IMR-90 (cell line): ENCODE measurements at regions not wholly inside any gene's neighbourhood (a gene's known extent, or its start where the extent isn't known, plus 50 kb on each side); places are given as distances from the start of the nearest gene placed in this dataset.

Experiments
- BHLHE40 ChIP-seq: fragments of 150-350 bp; IDR thresholded peaks from 2 replicates; pipeline ENCODE4 v1.6.1; 2016; ENCODE audit warnings: mild to moderate bottlenecking, low read depth, low read length
- CEBPB ChIP-seq: IDR thresholded peaks from 2 replicates; pipeline ENCODE4 v1.6.1; 2012; ENCODE audit warnings: low read depth, low read length, improper control_type of control experiment
- FOS ChIP-seq: fragments of 150-350 bp; IDR thresholded peaks from 2 replicates; pipeline ENCODE4 v1.6.1; 2016; ENCODE audit warnings: low read depth, low read length
- MAFK ChIP-seq: IDR thresholded peaks from 2 replicates; pipeline ENCODE4 v1.6.1; 2012; ENCODE audit warnings: low read depth, low read length, improper control_type of control experiment
- MAZ ChIP-seq: IDR thresholded peaks from 2 replicates; pipeline ENCODE4 v1.6.1; 2012; ENCODE audit warnings: low read depth, mild to moderate bottlenecking, low read length, improper control_type of control experiment, moderate library complexity, borderline replicate concordance
- POLR2A ChIP-seq: IDR thresholded peaks from 2 replicates; pipeline ENCODE4 v1.6.1; 2012; ENCODE audit warnings: mild to moderate bottlenecking, low read depth, low read length
- RFX5 ChIP-seq: IDR thresholded peaks from 2 replicates; pipeline ENCODE4 v1.8.0; 2012; ENCODE audit warnings: low read depth, mild to moderate bottlenecking, low read length, moderate library complexity
- SMC3 ChIP-seq: fragments of 150-350 bp; IDR thresholded peaks from 2 replicates; pipeline ENCODE4 v1.6.1; 2016; ENCODE audit warnings: low read depth, mild to moderate bottlenecking, antibody characterized with exemption, low read length, moderate library complexity
- TF ChIP-seq, protein P1 (sequence below): conservative IDR thresholded peaks from 2 replicates; pipeline ENCODE4 v1.5.1; 2012; ENCODE audit warnings: mild to moderate bottlenecking, low read depth, low read length, improper control_type of control experiment

DNA sequence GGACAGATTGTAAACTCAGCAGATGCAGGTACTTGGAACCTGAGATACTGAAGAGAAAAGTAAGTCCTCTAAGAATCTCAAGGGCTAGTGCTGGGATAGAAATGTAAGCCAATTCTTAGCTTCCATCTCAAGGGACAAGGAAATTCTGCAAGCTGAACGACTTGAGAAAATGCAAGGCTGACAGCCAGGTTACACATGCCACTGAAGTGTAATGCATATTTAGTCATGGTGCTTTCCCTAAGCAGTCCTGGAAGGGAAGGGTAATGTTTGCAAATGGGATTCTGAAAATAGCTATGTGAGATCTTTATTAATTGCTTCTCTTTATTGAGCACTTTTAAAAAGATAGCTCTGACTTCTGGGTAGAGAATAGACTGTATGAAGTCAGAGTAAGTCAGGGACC is 402.7 kb upstream of the SEL1L start:
- TF ChIP-seq, protein P1, sequence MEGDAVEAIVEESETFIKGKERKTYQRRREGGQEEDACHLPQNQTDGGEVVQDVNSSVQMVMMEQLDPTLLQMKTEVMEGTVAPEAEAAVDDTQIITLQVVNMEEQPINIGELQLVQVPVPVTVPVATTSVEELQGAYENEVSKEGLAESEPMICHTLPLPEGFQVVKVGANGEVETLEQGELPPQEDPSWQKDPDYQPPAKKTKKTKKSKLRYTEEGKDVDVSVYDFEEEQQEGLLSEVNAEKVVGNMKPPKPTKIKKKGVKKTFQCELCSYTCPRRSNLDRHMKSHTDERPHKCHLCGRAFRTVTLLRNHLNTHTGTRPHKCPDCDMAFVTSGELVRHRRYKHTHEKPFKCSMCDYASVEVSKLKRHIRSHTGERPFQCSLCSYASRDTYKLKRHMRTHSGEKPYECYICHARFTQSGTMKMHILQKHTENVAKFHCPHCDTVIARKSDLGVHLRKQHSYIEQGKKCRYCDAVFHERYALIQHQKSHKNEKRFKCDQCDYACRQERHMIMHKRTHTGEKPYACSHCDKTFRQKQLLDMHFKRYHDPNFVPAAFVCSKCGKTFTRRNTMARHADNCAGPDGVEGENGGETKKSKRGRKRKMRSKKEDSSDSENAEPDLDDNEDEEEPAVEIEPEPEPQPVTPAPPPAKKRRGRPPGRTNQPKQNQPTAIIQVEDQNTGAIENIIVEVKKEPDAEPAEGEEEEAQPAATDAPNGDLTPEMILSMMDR = no peak
- no peak for TF ChIP-seq BHLHE40
- TF ChIP-seq RFX5 = no peak
- TF ChIP-seq POLR2A = no peak
- TF ChIP-seq SMC3 = no peak
- TF ChIP-seq FOS = no peak
- no peak for TF ChIP-seq CEBPB
- no peak for TF ChIP-seq MAFK
- TF ChIP-seq MAZ = no peak
